NCI-H2196 treated with DMSO at 0.1 percent for 48 hours (cell line): ENCODE measurements at regions not wholly inside any gene's neighbourhood (a gene's known extent, or its start where the extent isn't known, plus 50 kb on each side); places are given as distances from the start of the nearest gene placed in this dataset.

Experiments used
- DNase-seq: peaks from one replicate; lab custom pipeline; 2025; ENCODE audit not compliant: unreplicated experiment; lab: John Stamatoyannopoulos, UW

GRCh38 chr3:23029001-23029400 is 174.1 kb upstream of the UBE2E2 start:
- no peak for DNase-seq

DNA sequence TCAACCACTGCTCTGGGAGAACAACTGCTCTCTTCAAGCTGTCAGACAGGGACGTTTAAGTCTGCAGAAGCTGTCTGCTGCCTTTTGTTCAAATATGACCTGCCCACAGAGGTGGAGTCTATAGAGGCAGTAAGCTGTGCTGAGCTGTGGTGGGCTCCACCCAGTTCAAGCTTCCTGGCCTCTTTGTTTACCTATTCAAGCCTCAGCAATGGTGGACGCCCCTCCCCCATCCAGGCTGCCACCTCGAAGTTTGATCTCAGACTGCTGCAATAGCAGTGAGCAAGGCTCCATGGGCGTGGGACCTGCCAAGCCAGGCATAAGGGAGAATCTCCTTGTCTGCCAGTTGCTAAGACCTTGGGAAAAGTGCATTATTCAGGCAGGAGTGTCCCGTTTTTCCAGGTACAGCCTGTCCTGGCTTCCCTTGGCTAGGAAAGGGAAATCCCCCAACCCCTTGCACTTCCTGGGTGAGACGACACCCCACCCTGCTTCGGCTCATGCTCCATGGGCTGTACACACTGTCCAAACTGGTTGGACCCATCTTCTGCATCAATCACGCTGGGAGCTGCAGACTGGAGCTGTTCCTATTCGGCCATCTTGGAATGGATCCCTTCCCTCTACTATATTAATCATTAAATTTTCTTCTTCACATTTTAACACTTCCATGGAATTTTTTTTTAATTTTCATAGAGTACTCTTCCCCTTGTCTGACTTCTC is 167.0 kb upstream of the UBE2E2 start:
- DNase-seq = no peak

DNA sequence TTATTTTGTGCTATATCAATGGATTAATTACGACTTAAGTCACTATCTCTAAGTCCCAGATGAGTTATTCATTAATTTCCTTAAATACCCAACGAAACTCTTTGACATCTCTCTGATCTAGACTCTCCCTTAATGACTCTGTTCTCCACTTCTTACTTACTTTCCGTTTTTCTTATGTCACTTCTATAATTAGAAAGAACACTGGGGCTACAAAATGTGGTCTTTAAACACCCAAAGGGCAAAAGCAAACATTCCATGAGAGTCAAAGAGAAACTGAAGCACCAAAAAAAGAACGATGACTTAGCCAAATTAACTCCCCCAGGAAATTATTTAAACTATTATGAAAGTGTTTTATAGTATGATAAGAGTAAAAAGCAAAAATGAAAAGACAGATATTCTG is 166.4 kb upstream of the UBE2E2 start:
- no peak for DNase-seq

GRCh38 chr3:23038471-23038870 is 164.7 kb upstream of the UBE2E2 start:
- no peak for DNase-seq

GRCh38 chr3:23041918-23042696 is 161.0 kb upstream of the UBE2E2 start:
- DNase-seq = no peak

GRCh38 chr3:23044463-23044862 is 158.7 kb upstream of the UBE2E2 start:
- no peak for DNase-seq

- no peak for DNase-seq
Measured at GRCh38 chr3:23046536-23046935, 156.6 kb upstream of the UBE2E2 start.

- no peak for DNase-seq
Measured at GRCh38 chr3:23051240-23052140, 151.6 kb upstream of the UBE2E2 start.

DNA sequence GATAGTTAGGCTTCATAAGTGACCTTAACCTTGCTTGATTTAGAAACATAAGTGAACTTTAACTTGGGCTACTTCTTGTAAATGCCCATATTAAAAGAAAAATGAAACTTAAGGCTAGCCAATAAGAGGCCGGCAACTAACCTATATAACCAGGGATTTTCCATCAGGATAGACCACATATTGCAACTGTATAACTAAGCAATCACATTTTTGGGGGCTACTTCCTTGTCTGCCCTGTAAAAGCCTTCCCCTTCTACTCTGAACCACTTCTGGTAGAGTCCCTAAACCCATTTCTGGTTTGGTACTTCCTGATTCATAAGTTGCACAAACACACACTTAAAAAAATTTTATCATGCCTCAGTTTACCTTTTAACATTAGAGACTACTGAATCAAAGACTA is 150.9 kb upstream of the UBE2E2 start:
- DNase-seq = no peak

GRCh38 chr3:23052620-23053019 is 150.5 kb upstream of the UBE2E2 start:
- no peak for DNase-seq

- no peak for DNase-seq
Measured at GRCh38 chr3:23055733-23056376, 147.3 kb upstream of the UBE2E2 start.

GRCh38 chr3:23062582-23062981 is 140.5 kb upstream of the UBE2E2 start:
- no peak for DNase-seq

- DNase-seq = no peak
Measured at GRCh38 chr3:23062982-23063381, 140.1 kb upstream of the UBE2E2 start.

DNA sequence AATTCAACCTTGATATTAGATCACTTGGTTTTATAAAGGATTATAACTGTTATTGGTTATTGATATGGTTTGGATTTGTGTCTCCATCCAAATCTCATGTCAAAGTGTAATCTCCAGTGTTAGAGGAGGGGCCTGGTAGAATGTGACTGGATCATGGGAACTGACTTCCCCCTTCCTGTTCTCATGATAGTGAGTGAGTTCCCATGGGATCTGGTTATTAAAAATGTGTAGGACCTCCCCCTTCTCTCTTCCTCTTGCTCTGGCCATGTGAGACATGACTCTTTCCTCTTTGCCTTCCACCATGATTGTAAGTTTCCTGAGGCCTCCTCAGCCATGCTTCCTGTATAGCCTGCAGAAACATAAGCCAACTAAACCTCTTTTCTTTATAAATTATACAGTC is 136.0 kb upstream of the UBE2E2 start:
- DNase-seq = no peak

DNA sequence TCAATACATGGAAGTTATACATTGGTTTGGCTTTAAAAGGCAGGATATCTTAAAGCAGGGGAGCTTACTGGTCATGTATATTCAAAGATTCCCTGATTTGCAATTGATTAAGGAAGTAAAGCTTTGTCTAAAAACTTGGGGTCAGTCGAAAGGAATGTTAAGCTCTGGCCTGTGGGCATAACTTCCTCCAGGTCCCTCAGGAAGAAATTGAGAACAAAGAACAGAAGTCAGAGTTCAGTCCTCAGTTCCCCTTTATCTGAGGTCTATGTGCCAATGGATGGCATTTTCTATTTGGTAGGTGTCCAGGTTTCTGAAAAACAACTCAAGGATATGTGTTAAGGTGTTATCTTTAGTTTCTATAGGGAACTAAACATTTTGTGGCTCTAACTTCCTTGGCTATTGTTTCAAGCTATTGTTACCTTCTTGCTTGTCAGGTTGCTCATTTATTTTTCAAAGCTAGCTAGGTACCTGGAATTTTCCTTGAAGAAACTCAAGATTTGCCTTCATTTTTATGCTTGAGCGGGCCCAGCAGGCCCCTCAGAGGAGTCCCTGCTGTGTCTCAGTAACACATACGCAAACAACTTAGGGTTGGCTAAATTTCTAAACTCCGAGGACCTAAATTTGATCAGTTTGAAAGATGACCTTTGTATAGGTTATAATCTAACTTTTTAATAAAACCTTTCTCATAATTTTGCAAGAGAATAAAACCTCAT is 135.0 kb upstream of the UBE2E2 start:
- no peak for DNase-seq

DNA sequence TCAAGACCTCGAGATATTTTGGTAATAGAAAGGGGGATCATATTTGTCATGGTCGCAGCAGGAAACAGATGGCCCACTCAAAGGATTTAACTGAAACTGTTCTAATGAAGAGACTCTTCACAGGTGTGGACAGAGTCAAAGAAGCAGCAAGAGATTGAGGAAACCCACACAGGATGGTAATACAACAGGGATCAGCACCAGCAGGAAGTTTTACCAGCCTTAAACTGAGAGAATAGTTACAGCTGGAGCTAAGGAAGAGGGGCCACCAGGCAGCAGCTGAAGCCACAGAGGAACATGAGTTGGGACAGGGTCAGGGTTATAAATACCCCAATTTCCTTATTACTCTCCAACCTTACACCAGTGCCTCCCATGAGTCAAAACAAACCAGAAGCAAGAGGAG is 131.8 kb upstream of the UBE2E2 start:
- DNase-seq = no peak

DNA sequence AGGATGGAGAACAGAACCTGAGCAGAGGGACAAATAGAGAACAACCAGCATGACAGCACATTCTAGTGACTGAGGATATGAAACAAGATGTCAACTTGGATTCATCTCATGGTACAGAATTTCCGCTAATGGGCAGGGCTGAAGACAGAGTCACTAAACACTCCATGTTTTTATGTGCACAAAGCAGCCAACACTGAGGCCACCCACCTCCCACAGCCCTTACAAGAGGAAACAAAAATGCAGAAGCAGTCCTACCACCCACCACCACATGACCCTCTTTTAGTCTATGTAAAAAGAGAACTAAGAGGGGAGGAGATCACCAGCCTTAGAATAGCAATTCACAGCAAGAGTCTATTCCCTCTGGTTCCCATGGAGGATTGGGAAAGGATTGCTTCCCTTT is 131.4 kb upstream of the UBE2E2 start:
- DNase-seq = no peak

GRCh38 chr3:23072693-23073092 is 130.4 kb upstream of the UBE2E2 start:
- DNase-seq = no peak

DNA sequence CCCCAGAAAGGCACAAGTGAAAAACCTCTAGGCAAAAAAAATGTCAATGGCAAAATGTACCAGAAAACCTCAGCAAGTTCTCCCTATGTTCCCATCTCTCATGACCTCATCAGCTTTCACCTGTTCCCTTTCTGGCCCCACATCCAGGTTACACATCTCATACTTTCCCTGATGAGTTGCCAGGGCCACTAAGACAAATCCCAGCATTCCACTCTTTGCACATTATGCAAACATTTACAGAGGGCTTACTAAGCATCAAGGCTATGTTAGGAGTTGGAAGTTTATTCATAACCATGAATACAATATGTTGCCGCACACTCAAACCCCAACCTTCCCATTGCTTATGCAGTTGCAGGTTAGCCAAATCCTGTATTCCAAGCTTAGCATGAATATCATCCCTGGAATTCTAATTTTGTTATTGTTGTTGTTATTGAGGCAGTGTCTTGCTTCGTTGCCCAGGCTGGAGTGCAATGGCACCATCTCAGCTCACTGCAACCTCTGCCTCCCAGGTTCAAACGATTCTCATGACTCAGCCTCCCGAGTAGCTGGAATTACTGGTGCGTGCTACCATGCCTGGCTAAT is 129.3 kb upstream of the UBE2E2 start:
- DNase-seq = no peak

GRCh38 chr3:23075496-23075895 is 127.6 kb upstream of the UBE2E2 start:
- DNase-seq = no peak
